HL-60/S4 treated with retinoic acid at 250 ng/mL for 4 days and 3 days (cell line): ENCODE measurements at regions not wholly inside any gene's neighbourhood (a gene's known extent, or its start where the extent isn't known, plus 50 kb on each side); places are given as distances from the start of the nearest gene placed in this dataset.

ENCODE experiments used
- in situ Hi-C: fragments of 300-500 bp; cut with MboI; formaldehyde crosslinking; loops from 2 replicates; pipeline ENCODE4 v1.7.0; 2022; ENCODE audit warnings: low sequenced_read_pairs

GRCh38 chr6:26195924-26196845 lies 109.0 kb downstream of the HFE start:
- in situ Hi-C loops, result loop anchor here (25.0 kb wide), 2 partner anchors 341 to 941 kb away; partner anchors contain the start of gene HMGN4

GRCh38 chr6:26196846-26197635 lies 109.8 kb downstream of the HFE start:
- in situ Hi-C loops, result loop anchor here (25.0 kb wide), 2 partner anchors 340 to 940 kb away; partner anchors contain the start of gene HMGN4

GRCh38 chr6:26197636-26197932 lies 110.4 kb downstream of the HFE start:
- in situ Hi-C loops, result loop anchor here (25.0 kb wide), 2 partner anchors 340 to 940 kb away; partner anchors contain the start of gene HMGN4

- in situ Hi-C loops, result loop anchor here (25.0 kb wide), 2 partner anchors 339 to 939 kb away; partner anchors contain the start of gene HMGN4
Measured at GRCh38 chr6:26197933-26198721, 110.9 kb downstream of the HFE start.

GRCh38 chr6:26198722-26199056 lies 111.5 kb downstream of the HFE start:
- in situ Hi-C loops, result loop anchor here (25.0 kb wide), 2 partner anchors 339 to 939 kb away; partner anchors contain the start of gene HMGN4

GRCh38 chr6:26199057-26199772 lies 112.0 kb downstream of the HFE start:
- in situ Hi-C loops, result loop anchor here (25.0 kb wide), 2 partner anchors 338 to 938 kb away; partner anchors contain the start of gene HMGN4

GRCh38 chr6:26199773-26200764 lies 112.8 kb downstream of the HFE start:
- in situ Hi-C loops, result loop anchor here (25.0 kb wide), 2 partner anchors 337 to 937 kb away; partner anchors contain the start of gene HMGN4

- in situ Hi-C loops, result no loop called here
Measured at GRCh38 chr6:26200918-26201721, 113.9 kb downstream of the HFE start.

GRCh38 chr6:26202201-26202611 lies 115.0 kb downstream of the HFE start:
- in situ Hi-C loops, result no loop called here

GRCh38 chr6:26202811-26203583 lies 115.8 kb downstream of the HFE start:
- in situ Hi-C loops, result no loop called here

- in situ Hi-C loops, result no loop called here
Measured at GRCh38 chr6:26204332-26205160, 117.3 kb downstream of the HFE start.

GRCh38 chr6:26205161-26205624 lies 118.0 kb downstream of the HFE start:
- in situ Hi-C loops, result no loop called here

GRCh38 chr6:26205625-26206574 lies 118.7 kb downstream of the HFE start:
- in situ Hi-C loops, result no loop called here

GRCh38 chr6:26206868-26207801 lies 119.9 kb downstream of the HFE start:
- in situ Hi-C loops, result no loop called here
